ENCODE measurements at regions not wholly inside any gene's neighbourhood (a gene's known extent, or its start where the extent isn't known, plus 50 kb on each side); places are given as distances from the start of the nearest gene placed in this dataset.

- FAIRE-seq (no peak), DNase-seq (ENCODE audit: extremely low spot score, insufficient read length, low read depth) (no peak)
Measured at GRCh38 chr6:154561750-154562149, 51.3 kb upstream of the CNKSR3 start.

- FAIRE-seq = no peak
- no peak for DNase-seq (ENCODE audit: extremely low spot score, insufficient read length, low read depth)
Measured at GRCh38 chr6:154565331-154565730, 54.8 kb upstream of the CNKSR3 start.

- DNase-seq (ENCODE audit: extremely low spot score, insufficient read length, low read depth) (no peak), FAIRE-seq (no peak)
Measured at GRCh38 chr6:154566866-154567265, 56.4 kb upstream of the CNKSR3 start.

- FAIRE-seq (no peak), DNase-seq (ENCODE audit: extremely low spot score, insufficient read length, low read depth) (no peak)
Measured at GRCh38 chr6:154567695-154568220, 57.3 kb upstream of the CNKSR3 start.

DNA sequence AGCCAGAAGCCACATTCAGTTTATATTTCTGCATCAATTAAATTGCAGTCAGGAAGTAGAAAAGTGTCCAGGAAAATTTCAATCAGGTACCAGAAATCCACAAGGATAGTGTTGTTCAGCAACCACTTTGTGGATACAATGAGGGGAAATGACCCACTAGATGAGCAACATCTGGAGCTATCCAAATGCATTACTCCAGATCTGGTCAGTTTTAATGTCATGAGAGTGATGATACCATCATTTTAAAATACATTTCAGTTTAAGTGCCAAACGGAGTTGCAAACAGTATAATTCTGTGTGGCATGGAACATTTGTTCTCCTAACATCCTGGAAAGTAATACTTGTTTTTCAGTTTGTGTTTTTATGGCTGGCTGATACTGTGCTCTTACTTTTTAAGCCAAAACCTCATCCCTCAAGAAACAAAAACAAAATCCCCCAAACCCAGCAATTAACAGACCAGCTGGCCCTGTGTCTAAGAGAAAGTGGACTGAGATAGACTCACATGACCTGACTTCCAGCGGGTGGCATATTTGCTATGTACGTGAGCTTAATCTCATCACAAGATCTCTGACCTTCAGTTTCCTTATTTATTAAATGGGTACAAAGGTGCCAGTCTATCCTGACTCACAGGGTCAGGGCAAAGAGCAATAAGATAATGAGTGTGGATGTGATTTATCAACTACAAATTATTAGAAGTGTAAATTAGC lies 58.8 kb upstream of the CNKSR3 start:
- no peak for FAIRE-seq
- no peak for DNase-seq (ENCODE audit: extremely low spot score, insufficient read length, low read depth)

DNA sequence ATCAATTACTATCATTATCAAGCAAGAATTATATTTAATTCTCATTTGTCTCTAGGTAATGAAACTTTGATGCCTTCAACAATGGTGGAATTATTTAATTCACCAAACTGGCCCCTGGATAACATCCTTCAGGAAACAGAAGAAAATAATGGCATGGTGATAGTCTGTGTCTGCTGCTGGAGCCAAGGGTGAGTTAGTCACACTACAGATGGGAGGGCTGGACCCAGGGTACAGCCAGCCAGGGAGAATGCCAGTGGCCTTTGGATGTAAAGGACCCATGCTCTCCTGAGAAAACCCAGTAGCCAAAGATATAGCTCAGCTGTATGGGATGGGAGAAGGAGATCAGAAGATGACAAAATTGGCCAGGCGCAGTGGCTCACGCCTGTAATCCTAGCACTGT lies 60.0 kb upstream of the CNKSR3 start:
- FAIRE-seq (no peak), DNase-seq (ENCODE audit: extremely low spot score, insufficient read length, low read depth) (no peak)

DNA sequence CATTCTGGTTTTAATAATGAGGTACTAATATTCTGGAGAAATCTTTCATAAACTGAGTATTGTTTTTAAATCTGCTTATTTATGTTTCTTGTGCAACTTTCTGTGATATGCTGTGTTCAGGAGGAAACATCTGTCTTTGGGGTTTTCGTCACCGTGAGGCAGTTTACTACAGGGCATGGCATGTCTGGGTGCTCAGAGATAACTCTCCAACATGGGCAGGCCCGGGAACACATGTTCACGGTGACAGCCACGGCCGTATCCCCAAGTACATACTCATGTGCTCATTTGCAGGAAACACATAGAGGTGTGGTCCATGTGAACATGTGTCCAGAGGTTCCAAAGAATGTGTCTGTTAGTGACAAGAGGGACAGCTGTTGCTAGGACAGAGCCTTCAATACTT lies 62.1 kb upstream of the CNKSR3 start:
- FAIRE-seq = no peak
- DNase-seq (ENCODE audit: extremely low spot score, insufficient read length, low read depth) = no peak

DNA sequence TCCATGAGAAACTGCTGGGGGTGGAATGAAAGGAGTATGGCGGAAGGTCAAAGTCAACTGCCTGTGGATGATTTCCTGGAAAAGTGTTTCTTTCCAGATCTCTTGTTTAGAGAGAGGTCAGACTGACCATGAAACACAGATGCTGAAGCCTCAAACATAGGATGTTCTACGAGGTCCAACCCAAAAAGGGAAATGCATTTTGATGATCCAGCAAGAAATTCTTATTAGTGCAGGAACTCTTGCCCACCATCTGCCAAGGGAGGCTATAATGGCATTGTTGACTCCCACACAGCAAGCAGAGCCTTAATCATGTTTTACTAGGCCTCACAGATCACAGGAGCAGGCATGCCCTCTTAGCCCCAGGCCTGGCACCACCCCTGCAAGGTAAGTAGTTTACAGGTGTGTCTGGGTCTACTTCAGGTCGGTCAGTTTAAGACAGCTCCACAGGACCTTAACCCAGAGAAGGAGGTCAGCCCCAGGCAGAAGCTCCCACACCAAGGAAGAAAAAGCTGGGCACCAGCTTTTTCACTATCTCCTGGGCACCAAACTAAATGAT lies 67.6 kb upstream of the CNKSR3 start:
- DNase-seq (ENCODE audit: extremely low spot score, insufficient read length, low read depth) (no peak), FAIRE-seq (no peak)

DNA sequence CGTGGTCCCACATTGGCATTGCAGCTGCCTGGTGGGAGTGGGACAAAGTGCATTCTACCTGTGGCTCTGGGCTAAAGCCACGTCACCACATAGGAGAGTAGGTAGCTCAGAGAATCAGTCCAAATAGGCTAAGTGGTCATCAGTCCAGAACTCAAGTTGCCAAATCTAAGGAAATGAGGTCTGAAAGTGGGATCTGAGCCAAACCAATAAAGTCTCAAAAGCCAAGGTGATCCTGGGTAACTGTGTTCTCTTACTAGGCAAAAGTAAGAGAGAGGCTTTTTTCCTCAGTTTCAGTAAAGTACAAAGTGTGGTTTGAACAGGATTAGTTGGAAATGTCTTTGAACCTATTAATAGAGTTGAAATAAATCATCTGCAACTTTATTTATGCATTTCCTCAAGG lies 68.6 kb upstream of the CNKSR3 start:
- no peak for FAIRE-seq
- no peak for DNase-seq (ENCODE audit: extremely low spot score, insufficient read length, low read depth)

DNA sequence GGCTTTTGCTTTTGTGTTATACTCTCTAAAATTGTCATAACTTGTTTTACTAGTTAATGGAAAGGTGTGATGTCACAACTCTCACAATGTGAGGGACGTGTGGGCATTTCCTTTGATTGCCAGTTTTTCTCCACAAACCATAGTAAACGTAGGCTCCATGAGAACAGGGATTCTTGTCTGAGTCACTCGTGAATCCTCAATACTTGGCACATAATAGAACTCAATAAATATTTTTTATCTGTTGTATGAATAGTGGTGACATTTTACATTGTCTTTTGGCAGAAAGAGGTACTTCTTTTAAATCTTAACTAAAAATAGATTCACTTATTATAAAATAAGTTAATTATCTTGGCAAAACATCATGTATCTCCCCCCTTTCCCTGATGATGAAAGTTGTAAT lies 69.0 kb upstream of the CNKSR3 start:
- FAIRE-seq (no peak), DNase-seq (ENCODE audit: extremely low spot score, insufficient read length, low read depth) (no peak)

- DNase-seq (ENCODE audit: extremely low spot score, insufficient read length, low read depth) (no peak), FAIRE-seq (no peak)
Measured at GRCh38 chr6:154580397-154581135, 70.1 kb upstream of the CNKSR3 start.

DNA sequence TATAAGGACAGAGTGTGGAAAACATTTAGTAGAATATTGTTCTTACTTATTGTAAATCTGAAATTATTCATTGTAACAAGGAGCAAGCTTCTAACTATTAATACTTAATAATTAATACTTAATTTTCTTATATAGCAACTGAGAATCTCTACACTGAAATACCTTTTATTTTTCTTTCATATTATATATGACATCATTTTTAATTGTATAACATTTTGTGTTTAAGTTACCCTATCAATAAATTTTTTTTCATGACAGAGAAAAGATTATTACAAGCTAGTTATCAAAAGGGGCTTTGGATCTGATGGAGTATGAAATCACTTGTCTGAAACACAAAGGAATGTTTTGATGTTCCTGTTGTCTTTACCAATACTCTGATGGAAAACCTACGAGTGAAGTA lies 72.2 kb upstream of the CNKSR3 start:
- FAIRE-seq (no peak), DNase-seq (ENCODE audit: extremely low spot score, insufficient read length, low read depth) (no peak)

GRCh38 chr6:154583546-154584188 lies 73.2 kb upstream of the CNKSR3 start:
- no peak for FAIRE-seq
- DNase-seq (ENCODE audit: extremely low spot score, insufficient read length, low read depth) = no peak

- FAIRE-seq (no peak), DNase-seq (ENCODE audit: extremely low spot score, insufficient read length, low read depth) (no peak)
Measured at GRCh38 chr6:154590756-154591155, 80.3 kb upstream of the CNKSR3 start.

- DNase-seq (ENCODE audit: extremely low spot score, insufficient read length, low read depth) (no peak), FAIRE-seq (no peak)
Measured at GRCh38 chr6:154591234-154591633, 80.7 kb upstream of the CNKSR3 start.

DNA sequence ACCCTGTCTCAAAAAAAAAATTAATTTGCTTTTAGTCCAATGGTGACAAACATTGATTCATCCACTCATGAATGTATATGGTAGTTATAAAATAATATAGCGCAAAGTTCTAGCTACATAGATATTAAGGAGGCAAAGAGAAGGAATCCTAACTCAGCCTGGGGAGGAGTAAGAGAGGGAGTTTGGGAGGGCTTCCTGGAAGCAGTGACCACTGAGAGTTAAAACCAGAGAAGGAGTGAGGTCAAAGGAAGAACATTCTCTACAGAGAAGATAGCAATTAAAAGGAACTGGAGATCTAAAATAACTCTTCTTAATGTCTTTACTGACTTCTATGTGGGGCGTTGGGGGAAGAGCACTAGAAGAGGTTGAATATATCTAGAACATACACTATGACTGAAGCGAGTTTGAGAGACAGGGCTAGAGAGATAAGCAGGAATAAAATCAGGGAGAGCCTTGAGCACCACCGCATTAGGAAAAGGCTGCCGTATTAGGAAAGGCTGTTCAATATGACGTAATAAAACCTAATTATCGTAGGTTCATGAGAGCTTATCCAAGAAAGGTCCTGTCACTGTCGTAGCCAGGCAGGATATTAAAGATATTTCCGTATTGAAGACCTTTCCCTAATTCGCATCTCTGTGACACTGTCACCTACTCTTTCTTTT lies 81.8 kb upstream of the CNKSR3 start:
- FAIRE-seq = no peak
- DNase-seq (ENCODE audit: extremely low spot score, insufficient read length, low read depth) = no peak

- FAIRE-seq (no peak), DNase-seq (ENCODE audit: extremely low spot score, insufficient read length, low read depth) (no peak)
Measured at GRCh38 chr6:154593122-154593521, 82.6 kb upstream of the CNKSR3 start.

GRCh38 chr6:154594496-154595198 lies 84.2 kb upstream of the CNKSR3 start:
- no peak for FAIRE-seq
- no peak for DNase-seq (ENCODE audit: extremely low spot score, insufficient read length, low read depth)

DNA sequence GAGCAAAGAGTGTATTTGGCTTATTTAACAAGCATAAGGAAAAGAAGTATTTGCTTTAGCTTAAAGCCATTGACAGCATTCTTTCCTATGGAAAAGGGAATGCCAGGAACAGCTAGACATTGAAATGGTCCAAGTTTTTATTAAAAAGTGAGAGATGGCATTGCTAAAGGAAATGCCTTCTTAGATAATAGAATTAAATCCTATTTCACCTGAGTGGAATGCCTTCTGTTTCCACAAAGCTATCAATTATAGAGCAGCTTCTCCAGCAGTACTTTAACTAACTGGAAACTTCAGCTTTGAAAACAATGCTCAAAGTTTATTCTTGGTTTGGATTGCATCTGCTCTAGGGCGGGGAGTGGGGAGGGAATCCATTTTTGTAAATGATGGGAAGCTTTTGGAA lies 85.1 kb upstream of the CNKSR3 start:
- no peak for FAIRE-seq

DNA sequence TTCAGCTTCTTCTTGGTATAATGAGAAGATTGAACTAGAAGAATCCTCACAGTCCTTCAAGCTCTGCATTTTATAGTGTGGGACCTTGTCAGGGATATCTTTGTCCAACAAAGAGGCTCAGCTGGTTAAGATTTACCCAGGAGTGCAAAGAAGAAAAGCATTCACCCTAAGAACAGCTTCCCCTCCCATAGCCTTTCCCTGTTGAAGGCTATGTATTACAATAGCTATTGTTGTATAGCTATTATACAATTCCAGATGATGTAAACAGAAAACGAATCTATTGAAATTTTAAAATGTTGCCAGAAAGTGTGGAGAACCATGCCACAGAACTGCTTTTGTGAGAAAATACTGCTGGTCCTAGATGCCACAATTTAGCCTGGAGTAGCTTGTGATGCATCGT lies 85.5 kb upstream of the CNKSR3 start:
- DNase-seq (ENCODE audit: extremely low spot score, insufficient read length, low read depth) (no peak), FAIRE-seq (no peak)

More for the DNA sequence above, 85.1 kb upstream of the CNKSR3 start:
- DNase-seq (ENCODE audit: extremely low spot score, insufficient read length, low read depth) = no peak

Measured in GM18507 (cell line).